Loucy (cell line): ENCODE measurements at regions not wholly inside any gene's neighbourhood (a gene's known extent, or its start where the extent isn't known, plus 50 kb on each side); places are given as distances from the start of the nearest gene placed in this dataset.

ENCODE experiments used
- H2AFZ ChIP-seq: fragments of 200-600 bp; sonication (generic); 2 replicates; pipeline ENCODE4 v1.6.0; 2016; ENCODE audit warnings: antibody characterized with exemption, mild to moderate bottlenecking, low read length, moderate library complexity
- H3F3A ChIP-seq: fragments of 200-600 bp; 2 replicates; pipeline ENCODE4 v1.6.0; 2016; ENCODE audit warnings: antibody characterized with exemption, low read depth, mild to moderate bottlenecking
- H3K27me3 ChIP-seq: fragments of 200-600 bp; sonication (generic); 2 replicates; pipeline ENCODE4 v1.6.1; 2014; ENCODE audit warnings: low read length, mild to moderate bottlenecking; ENCODE audit not compliant: insufficient read depth, poor library complexity, severe bottlenecking
- H3K36me3 ChIP-seq: fragments of 200-600 bp; sonication (generic); 2 replicates; pipeline ENCODE4 v1.6.1; 2016; ENCODE audit warnings: low read length; ENCODE audit not compliant: insufficient read depth
- H3K4me1 ChIP-seq: fragments of 200-600 bp; sonication (generic); 2 replicates; pipeline ENCODE4 v1.5.1; 2014; ENCODE audit warnings: low read length, mild to moderate bottlenecking; ENCODE audit not compliant: insufficient read depth, poor library complexity, severe bottlenecking
- H3K4me2 ChIP-seq: fragments of 200-600 bp; sonication (generic); 2 replicates; pipeline ENCODE4 v1.6.0; 2014; ENCODE audit warnings: antibody characterized with exemption, low read length, low read depth, mild to moderate bottlenecking; ENCODE audit not compliant: poor library complexity, severe bottlenecking
- H3K4me3 ChIP-seq: fragments of 200-600 bp; sonication (generic); 2 replicates; pipeline ENCODE4 v1.5.1; 2014; ENCODE audit warnings: low read length, mild to moderate bottlenecking, mixed read lengths; ENCODE audit not compliant: poor library complexity, severe bottlenecking
- H3K79me2 ChIP-seq: fragments of 200-600 bp; sonication (generic); 2 replicates; pipeline ENCODE4 v1.6.1; 2014; ENCODE audit warnings: low read length; ENCODE audit not compliant: insufficient read depth
- H3K9ac ChIP-seq: fragments of 200-600 bp; sonication (generic); 2 replicates; pipeline ENCODE4 v1.6.0; 2014; ENCODE audit warnings: mild to moderate bottlenecking, low read depth, low read length, moderate library complexity; ENCODE audit not compliant: poor library complexity, severe bottlenecking
- H3K9me2 ChIP-seq: fragments of 200-600 bp; sonication (generic); replicated peaks from 2 replicates; pipeline ENCODE4 v1.6.1; 2016; ENCODE audit warnings: low read depth, low read length, mixed read lengths
- H3K9me3 ChIP-seq: fragments of 200-600 bp; sonication (generic); 2 replicates; pipeline ENCODE4 v1.6.1; 2014; ENCODE audit warnings: mild to moderate bottlenecking, antibody characterized with exemption, low read length, low read depth; ENCODE audit not compliant: insufficient read depth
- H4K20me1 ChIP-seq: fragments of 200-600 bp; sonication (generic); 2 replicates; pipeline ENCODE4 v1.6.0; 2014; ENCODE audit warnings: antibody characterized with exemption, low read length, mild to moderate bottlenecking; ENCODE audit not compliant: insufficient read depth, poor library complexity, severe bottlenecking
- CTCF ChIP-seq: fragments of 200-600 bp; sonication (generic); conservative IDR thresholded peaks from 2 replicates; pipeline ENCODE4 v1.5.1; 2014; ENCODE audit warnings: mild to moderate bottlenecking, antibody characterized with exemption, low read length
- EZH2phosphoT487 ChIP-seq: fragments of 200-600 bp; IDR thresholded peaks from 2 replicates; pipeline ENCODE4 v1.6.1; 2018; ENCODE audit warnings: antibody characterized with exemption, mild to moderate bottlenecking, moderate library complexity, borderline replicate concordance

DNA sequence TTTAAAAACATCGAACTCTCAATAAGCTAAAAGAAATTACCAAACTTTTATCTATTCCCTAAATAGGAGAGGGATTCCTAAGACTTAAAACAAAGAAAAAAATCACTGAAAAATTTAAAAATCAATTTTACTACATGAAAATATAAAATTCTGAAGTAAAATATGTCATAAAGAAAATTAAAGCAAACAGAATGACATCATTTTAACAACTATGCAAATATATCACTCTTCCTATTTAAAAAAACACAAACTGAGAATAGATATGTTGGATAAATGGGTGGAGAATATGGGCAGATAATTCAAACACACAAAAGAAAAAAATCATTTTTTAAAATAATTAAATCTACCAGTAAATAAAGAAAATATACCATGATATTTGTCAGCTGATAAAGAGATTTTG, 510.0 kb downstream of the BCL11B start:
- H3K4me2 ChIP-seq, result no peak overlapping the region
- H3K4me1 ChIP-seq, result no peaks in the 10 kb centered on the region
- no peak overlapping the region for H3K4me3 ChIP-seq
- no peaks in the 10 kb centered on the region for H4K20me1 ChIP-seq
- H2AFZ ChIP-seq, result no peak overlapping the region
- H3K9ac ChIP-seq, result no peak overlapping the region
- no peaks in the 10 kb centered on the region for H3K79me2 ChIP-seq
- no peaks in the 10 kb centered on the region for H3K9me3 ChIP-seq
- TF ChIP-seq CTCF, result no peak
- TF ChIP-seq EZH2phosphoT487, result no peak
- H3K9me2 ChIP-seq, result no peaks in the 10 kb centered on the region
- no peaks in the 10 kb centered on the region for H3K36me3 ChIP-seq
- no peaks in the 10 kb centered on the region for H3K27me3 ChIP-seq
- H3F3A ChIP-seq, result no peaks in the 10 kb centered on the region

DNA sequence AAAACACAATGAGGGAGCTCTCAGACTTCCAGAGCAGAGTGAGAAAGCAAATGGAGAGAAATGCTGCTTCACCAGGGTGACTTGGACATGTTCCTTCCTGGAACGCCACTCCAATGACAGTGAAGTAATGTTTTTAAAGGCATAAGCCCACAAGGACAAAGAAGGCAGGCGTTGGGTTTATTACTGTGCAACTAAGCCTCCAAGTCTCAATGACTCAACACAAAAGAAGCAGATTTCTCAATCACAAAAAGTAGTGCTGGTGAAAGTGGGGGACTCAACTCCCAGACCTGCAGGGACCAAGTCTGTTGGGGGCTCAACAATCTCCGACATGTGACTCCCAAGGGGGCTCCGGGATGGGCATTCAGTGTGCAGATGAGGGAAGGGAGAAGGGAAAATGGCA, 505.2 kb downstream of the BCL11B start:
- Histone ChIP-seq H3K9me3 (no peaks in the 10 kb centered on the region), H3F3A (no peaks in the 10 kb centered on the region), H3K9me2 (no peaks in the 10 kb centered on the region), H2AFZ (no peak overlapping the region), H4K20me1 (no peaks in the 10 kb centered on the region), H3K4me1 (no peaks in the 10 kb centered on the region), H3K36me3 (no peaks in the 10 kb centered on the region), H3K9ac (no peak overlapping the region), H3K27me3 (no peaks in the 10 kb centered on the region), H3K79me2 (no peaks in the 10 kb centered on the region), H3K4me3 (no peak overlapping the region), H3K4me2 (no peak overlapping the region)
- TF ChIP-seq CTCF (no peak), EZH2phosphoT487 (no peak)

DNA sequence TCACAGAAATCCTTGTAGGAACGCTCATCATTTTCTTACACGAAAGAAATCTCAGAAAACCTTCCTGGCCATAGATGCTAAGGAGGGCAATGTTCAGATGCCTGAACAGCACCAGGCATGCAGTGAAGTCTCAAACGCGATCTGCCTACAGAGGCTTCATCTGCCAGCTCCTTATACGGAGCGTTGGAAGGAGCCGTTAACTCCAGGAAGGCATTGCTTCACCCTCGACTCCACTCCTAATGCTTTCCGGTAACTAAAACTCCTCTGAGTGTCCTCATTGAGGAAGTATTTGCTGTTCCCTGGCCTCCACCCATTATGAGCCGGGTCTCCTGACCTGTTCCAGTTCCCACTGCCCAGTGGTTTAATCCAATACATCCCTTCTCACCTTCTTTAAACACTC, 502.7 kb downstream of the BCL11B start:
- no peaks in the 10 kb centered on the region for H3K9me3 ChIP-seq
- TF ChIP-seq CTCF (no peak), EZH2phosphoT487 (no peak)
- H2AFZ ChIP-seq, result no peak overlapping the region
- no peak overlapping the region for H3K4me2 ChIP-seq
- H3F3A ChIP-seq, result no peaks in the 10 kb centered on the region
- no peaks in the 10 kb centered on the region for H3K79me2 ChIP-seq
- H4K20me1 ChIP-seq, result no peaks in the 10 kb centered on the region
- H3K36me3 ChIP-seq, result no peaks in the 10 kb centered on the region
- no peak overlapping the region for H3K9ac ChIP-seq
- H3K27me3 ChIP-seq, result no peaks in the 10 kb centered on the region
- H3K4me3 ChIP-seq, result no peak overlapping the region
- no peaks in the 10 kb centered on the region for H3K9me2 ChIP-seq
- H3K4me1 ChIP-seq, result no peaks in the 10 kb centered on the region
